H1 (cell line): ENCODE measurements at regions not wholly inside any gene's neighbourhood (a gene's known extent, or its start where the extent isn't known, plus 50 kb on each side); places are given as distances from the start of the nearest gene placed in this dataset.

ENCODE experiments used
- CTCF ChIA-PET: fragments of 300-600 bp; sonication (Branson Sonifier 250); formaldehyde crosslinking; loops from one replicate; lab custom pipeline; 2021; ENCODE audit not compliant: partially characterized antibody; lab: Charles Lee
- POLR2A ChIA-PET: fragments of 300-600 bp; sonication (Branson Sonifier 250); formaldehyde crosslinking; loops from one replicate; lab custom pipeline; 2021; ENCODE audit warnings: inconsistent platforms; ENCODE audit not compliant: partially characterized antibody; lab: Charles Lee
- DNase-seq, 2 experiments: peaks; one replicate each; pipeline versions ENCODE4 v3.0.0 to v3.0.0-alpha.2; 2010 to 2022; ENCODE audit warnings: low spot score in 2 of 2, low read depth in 1 of 2, mixed read lengths in 1 of 2
- FAIRE-seq: peaks from 2 replicates; lab custom pipeline; 2011; peaks lifted over from hg19 to GRCh38; lab: Jason Lieb, UNC
- H2AFZ ChIP-seq: 2 replicates; pipeline ENCODE4 v1.8.1; 2012; ENCODE audit warnings: low read length, inconsistent platforms
- H2AK5ac ChIP-seq: 2 replicates; pipeline ENCODE4 v1.6.1; 2013; ENCODE audit warnings: low read depth, low read length
- H2BK120ac ChIP-seq: replicated peaks from 2 replicates; pipeline ENCODE3; 2013; ENCODE audit warnings: low read depth, low read length, inconsistent platforms
- H2BK12ac ChIP-seq: 2 replicates; pipeline ENCODE4 v1.6.1; 2013; ENCODE audit warnings: low read depth, low read length
- H2BK15ac ChIP-seq: 2 replicates; pipeline ENCODE4 v1.6.1; 2013; ENCODE audit warnings: low read length
- H2BK20ac ChIP-seq: 2 replicates; pipeline ENCODE4 v1.6.1; 2013; ENCODE audit warnings: low read length
- H2BK5ac ChIP-seq: 2 replicates; pipeline ENCODE4 v1.6.1; 2013; ENCODE audit warnings: low read depth, low read length
- H3K14ac ChIP-seq: 2 replicates; pipeline ENCODE4 v1.6.1; 2013; ENCODE audit warnings: inconsistent platforms; ENCODE audit not compliant: insufficient read length
- H3K18ac ChIP-seq: 2 replicates; pipeline ENCODE4 v1.6.1; 2013; ENCODE audit warnings: low read length; ENCODE audit errors: extremely low read depth
- H3K23ac ChIP-seq: 2 replicates; pipeline ENCODE4 v1.6.1; 2013; ENCODE audit warnings: inconsistent platforms; ENCODE audit not compliant: insufficient read length
- H3K23me2 ChIP-seq: 2 replicates; pipeline ENCODE4 v1.6.1; 2013; ENCODE audit warnings: low read depth, low read length
- H3K27ac ChIP-seq: 2 replicates; pipeline ENCODE4 v1.6.1; 2011; ENCODE audit warnings: low read depth, low read length, inconsistent platforms
- H3K27me3 ChIP-seq, 4 experiments: replicated peaks in 1 of 4; 1 replicate in 1 of 4; 2 replicates in 3 of 4; pipeline versions ENCODE4 v1.6.1 to v1.8.1; 2011 to 2013; ENCODE audit warnings: low read length in 3 of 4, mild to moderate bottlenecking in 3 of 4, inconsistent platforms in 2 of 4, mixed read lengths in 2 of 4, moderate library complexity in 1 of 4; ENCODE audit not compliant: control insufficient read depth in 3 of 4, insufficient read depth in 3 of 4; ENCODE audit errors: extremely low read depth in 1 of 4
- H3K36me3 ChIP-seq, 4 experiments: 2 replicates each; pipeline versions ENCODE4 v1.6.1 to v1.8.1; 2011 to 2013; ENCODE audit warnings: mild to moderate bottlenecking in 4 of 4, low read length in 3 of 4, moderate library complexity in 2 of 4, control low read depth in 1 of 4, inconsistent platforms in 1 of 4; ENCODE audit not compliant: insufficient read depth in 4 of 4, control insufficient read depth in 2 of 4
- H3K4ac ChIP-seq: replicated peaks from 2 replicates; pipeline ENCODE3; 2013; ENCODE audit warnings: low read length, low read depth, mixed read lengths, inconsistent platforms; ENCODE audit not compliant: insufficient read length
- H3K4me1 ChIP-seq, 4 experiments: replicated peaks in 1 of 4; 1 replicate in 1 of 4; 2 replicates in 3 of 4; pipeline versions ENCODE4 v1.6.1 to v1.8.1; 2011 to 2013; ENCODE audit warnings: low read length in 3 of 4, inconsistent platforms in 2 of 4, mixed read lengths in 1 of 4; ENCODE audit not compliant: insufficient read depth in 4 of 4, control insufficient read depth in 3 of 4
- H3K4me2 ChIP-seq, 2 experiments: 2 replicates each; pipeline versions ENCODE4 v1.6.1 to v1.8.1; 2011 to 2013; ENCODE audit warnings: low read depth in 2 of 2, low read length in 2 of 2, control low read depth in 1 of 2, inconsistent platforms in 1 of 2, mild to moderate bottlenecking in 1 of 2; ENCODE audit not compliant: insufficient read depth in 1 of 2
- H3K4me3 ChIP-seq, 4 experiments: fragments of 200-600, 300-600 bp in 1 of 4; sonication (generic), shearing (Covaris generic), sonication (Bioruptor Twin) in 1 of 4; 2 replicates each; pipeline versions ENCODE4 v1.5.1 to v1.8.1; 2011 to 2016; ENCODE audit warnings: low read length in 4 of 4, low read depth in 3 of 4, control low read depth in 2 of 4, inconsistent platforms in 2 of 4, mild to moderate bottlenecking in 2 of 4, mixed read lengths in 1 of 4, moderate library complexity in 1 of 4; ENCODE audit not compliant: insufficient read depth in 2 of 4; ENCODE audit errors: extremely low read depth in 1 of 4
- H3K56ac ChIP-seq: replicated peaks from 2 replicates; pipeline ENCODE3; 2013; ENCODE audit warnings: low read depth, mild to moderate bottlenecking, mixed read lengths, low read length, inconsistent platforms; ENCODE audit not compliant: insufficient read length
- H3K79me1 ChIP-seq: 2 replicates; pipeline ENCODE4 v1.6.1; 2013; ENCODE audit warnings: low read depth, low read length, control low read depth
- H3K79me2 ChIP-seq, 2 experiments: 2 replicates each; pipeline versions ENCODE4 v1.6.1 to v1.8.1; 2012 to 2013; ENCODE audit warnings: low read length in 2 of 2, mild to moderate bottlenecking in 2 of 2, inconsistent platforms in 1 of 2; ENCODE audit not compliant: insufficient read depth in 2 of 2, control insufficient read depth in 1 of 2
- H3K9ac ChIP-seq, 4 experiments: replicated peaks in 1 of 4; 1 replicate in 1 of 4; 2 replicates in 3 of 4; pipeline versions ENCODE4 v1.6.1 to v1.8.1; 2011 to 2013; ENCODE audit warnings: low read depth in 3 of 4, low read length in 3 of 4, control low read depth in 2 of 4, mild to moderate bottlenecking in 2 of 4, moderate library complexity in 2 of 4, inconsistent platforms in 1 of 4; ENCODE audit errors: extremely low read depth in 1 of 4
- H3K9me3 ChIP-seq, 2 experiments: 2 replicates each; pipeline versions ENCODE4 v1.6.1 to v1.8.1; 2012 to 2013; ENCODE audit warnings: mild to moderate bottlenecking in 2 of 2, moderate library complexity in 2 of 2, control low read depth in 1 of 2, inconsistent platforms in 1 of 2, low read depth in 1 of 2, low read length in 1 of 2, mixed read lengths in 1 of 2; ENCODE audit not compliant: insufficient read depth in 2 of 2
- H4K20me1 ChIP-seq, 2 experiments: replicated peaks in 1 of 2; 2 replicates each; pipeline versions ENCODE3 to v1.8.1; 2011 to 2013; ENCODE audit warnings: inconsistent platforms in 2 of 2, low read length in 2 of 2, mild to moderate bottlenecking in 1 of 2; ENCODE audit not compliant: insufficient read depth in 2 of 2, control insufficient read depth in 1 of 2
- H4K5ac ChIP-seq: 2 replicates; pipeline ENCODE4 v1.6.1; 2013; ENCODE audit warnings: low read length, low read depth, mixed read lengths, inconsistent platforms; ENCODE audit not compliant: insufficient read length
- H4K8ac ChIP-seq: 2 replicates; pipeline ENCODE4 v1.8.0; 2013; ENCODE audit warnings: mild to moderate bottlenecking, moderate library complexity, low read length, inconsistent platforms; ENCODE audit not compliant: insufficient read depth; ENCODE audit errors: extremely low read depth
- H4K91ac ChIP-seq: replicated peaks from 2 replicates; pipeline ENCODE3; 2013; ENCODE audit warnings: low read length, mixed read lengths, inconsistent platforms; ENCODE audit not compliant: insufficient read length
- ASH2L ChIP-seq: fragments of 200-600, 300-600 bp; sonication (generic); IDR thresholded peaks from one replicate; pipeline ENCODE4 v1.7.1; 2017; ENCODE audit warnings: low read length
- ATF2 ChIP-seq: IDR thresholded peaks from 2 replicates; pipeline ENCODE4 v1.6.1; 2012; ENCODE audit warnings: low read length, inconsistent platforms
- BRCA1 ChIP-seq: IDR thresholded peaks from 2 replicates; pipeline ENCODE4 v1.6.1; 2012; ENCODE audit warnings: low read depth, low read length, improper control_type of control experiment
- CBX8 ChIP-seq: fragments of 300-800, 300-1000 bp; sonication (generic); IDR thresholded peaks from 2 replicates; pipeline ENCODE4 v1.7.1; 2016; ENCODE audit warnings: low read depth, low read length, borderline replicate concordance
- CHD1 ChIP-seq: IDR thresholded peaks from 2 replicates; pipeline ENCODE4 v1.6.1; 2012; ENCODE audit warnings: low read depth, low read length, improper control_type of control experiment
- CHD2 ChIP-seq: IDR thresholded peaks from 2 replicates; pipeline ENCODE4 v1.6.1; 2012; ENCODE audit warnings: low read length, improper control_type of control experiment
- CREB1 ChIP-seq: IDR thresholded peaks from 2 replicates; pipeline ENCODE4 v1.6.1; 2012; ENCODE audit warnings: inconsistent platforms
- CTCF ChIP-seq, 3 experiments: IDR thresholded peaks; 1 replicate in 2 of 3; 2 replicates in 1 of 3; pipeline versions ENCODE4 v1.5.1 to v1.6.1; 2011; ENCODE audit warnings: low read length in 3 of 3, mild to moderate bottlenecking in 3 of 3, inconsistent platforms in 2 of 3, low read depth in 1 of 3, moderate library complexity in 1 of 3; ENCODE audit not compliant: insufficient read depth in 1 of 3; ENCODE audit errors: control extremely low read depth in 1 of 3
- FOSL1 ChIP-seq: IDR thresholded peaks from 2 replicates; pipeline ENCODE4 v1.6.1; 2011; ENCODE audit warnings: mild to moderate bottlenecking, low read depth, low read length, moderate library complexity; ENCODE audit not compliant: insufficient read depth
- RBBP5 ChIP-seq: IDR thresholded peaks from 2 replicates; pipeline ENCODE4 v1.7.1; 2012; ENCODE audit warnings: low read depth, mild to moderate bottlenecking, inconsistent platforms, low read length, moderate library complexity, borderline replicate concordance
- SP1 ChIP-seq: IDR thresholded peaks from 2 replicates; pipeline ENCODE4 v1.6.1; 2011; ENCODE audit warnings: low read depth, low read length
- SP2 ChIP-seq: IDR thresholded peaks from 2 replicates; pipeline ENCODE4 v1.6.1; 2012; ENCODE audit warnings: mild to moderate bottlenecking, low read length, inconsistent platforms
- WGBS, 2 experiments: shearing (Covaris generic) in 1 of 2; methylation state at CpG; one replicate each; pipeline versions ENCODE4 v1.1.6 to v1.1.7; 2013 to 2015; ENCODE audit warnings: low lambda C conversion rate in 2 of 2, mixed read lengths in 2 of 2, inconsistent platforms in 1 of 2, low coverage in 1 of 2, missing lambda C conversion rate in 1 of 2; ENCODE audit not compliant: insufficient replicate concordance in 2 of 2, insufficient coverage in 1 of 2, insufficient read length in 1 of 2; ENCODE audit errors: extremely low coverage in 1 of 2, missing lambda C conversion rate in 1 of 2; 5-methylcytosine and 5-hydroxymethylcytosine counted together

- Histone ChIP-seq H3K14ac (no peak overlapping the region), H3K79me1 (no peaks in the 10 kb centered on the region), H3K4ac (no peak overlapping the region), H3K79me2 (no peaks in the 10 kb centered on the region), H3K23ac (no peak overlapping the region), H3K56ac (no peak overlapping the region), H2AK5ac (no peak overlapping the region), H4K20me1 (no peaks in the 10 kb centered on the region), H4K91ac (no peak overlapping the region), H3K9me3 (no peaks in the 10 kb centered on the region), H3K18ac (no peak overlapping the region; the same call in 1 of the 2 replicates), H3K4me2 (no peak overlapping the region), H2BK5ac (no peak overlapping the region), H3K27me3 (no peaks in the 10 kb centered on the region), H2BK20ac (no peak overlapping the region), H3K4me3 (no peak overlapping the region), H3K9ac (no peak overlapping the region), H2BK15ac (no peak overlapping the region), H2BK12ac (no peak overlapping the region), H2AFZ (no peak overlapping the region), H3K23me2 (no peaks in the 10 kb centered on the region), H4K5ac (no peak overlapping the region), H4K8ac (no peak overlapping the region), H3K4me1 (peaks cover 0 to 9% (median 1%) of the 10 kb centered on the region in 4 experiments; a peak in 5 of 7 replicates), H3K36me3 (no peaks in the 10 kb centered on the region), H3K27ac (no peak overlapping the region), H2BK120ac (no peak overlapping the region)
- POLR2A ChIA-PET: no interaction called here
- FAIRE-seq: no peak
- no peak for DNase-seq
- WGBS, 2 experiments: 94% methylated on average over 5 of the region's 5 CpGs; no CpG with 5 or more reads in 1 of the 2 experiments
- CTCF ChIA-PET: interaction anchor here (0.7 to 5.4 kb wide), 12 partner anchors 10 to 224 kb away, joined by 3 to 31 read pairs (median 6); no protein-coding TSS in a partner anchor
- TF ChIP-seq CHD2 (no peak), BRCA1 (no peak), CREB1 (no peak), CBX8 (no peak), FOSL1 (no peak), CHD1 (no peak), CTCF (IDR thresholded peaks at IDR 0.05; ENCODE audit: control extremely low read depth in 1 of 3, insufficient read depth in 1 of 3, low read depth in 1 of 3, low read length in 3 of 3) (no peak), SP1 (no peak), RBBP5 (no peak), SP2 (no peak), ASH2L (no peak), ATF2 (no peak)
Measured at GRCh38 chr10:71062156-71062555, 150.2 kb upstream of the UNC5B start.
